ENCODE measurements at regions not wholly inside any gene's neighbourhood (a gene's known extent, or its start where the extent isn't known, plus 50 kb on each side); places are given as distances from the start of the nearest gene placed in this dataset.

- TF ChIP-seq, protein P1, sequence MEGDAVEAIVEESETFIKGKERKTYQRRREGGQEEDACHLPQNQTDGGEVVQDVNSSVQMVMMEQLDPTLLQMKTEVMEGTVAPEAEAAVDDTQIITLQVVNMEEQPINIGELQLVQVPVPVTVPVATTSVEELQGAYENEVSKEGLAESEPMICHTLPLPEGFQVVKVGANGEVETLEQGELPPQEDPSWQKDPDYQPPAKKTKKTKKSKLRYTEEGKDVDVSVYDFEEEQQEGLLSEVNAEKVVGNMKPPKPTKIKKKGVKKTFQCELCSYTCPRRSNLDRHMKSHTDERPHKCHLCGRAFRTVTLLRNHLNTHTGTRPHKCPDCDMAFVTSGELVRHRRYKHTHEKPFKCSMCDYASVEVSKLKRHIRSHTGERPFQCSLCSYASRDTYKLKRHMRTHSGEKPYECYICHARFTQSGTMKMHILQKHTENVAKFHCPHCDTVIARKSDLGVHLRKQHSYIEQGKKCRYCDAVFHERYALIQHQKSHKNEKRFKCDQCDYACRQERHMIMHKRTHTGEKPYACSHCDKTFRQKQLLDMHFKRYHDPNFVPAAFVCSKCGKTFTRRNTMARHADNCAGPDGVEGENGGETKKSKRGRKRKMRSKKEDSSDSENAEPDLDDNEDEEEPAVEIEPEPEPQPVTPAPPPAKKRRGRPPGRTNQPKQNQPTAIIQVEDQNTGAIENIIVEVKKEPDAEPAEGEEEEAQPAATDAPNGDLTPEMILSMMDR (conservative IDR thresholded peaks at IDR 0.05): no peak
- no peak for TF ChIP-seq EZH2 (IDR thresholded peaks at IDR 0.05; ENCODE audit: low read depth)
These were observed 234.8 kb downstream of the SOX11 start for GRCh38 chr2:5926871-5927512.

Data from PC-9 (cell line).